ENCODE measurements at regions not wholly inside any gene's neighbourhood (a gene's known extent, or its start where the extent isn't known, plus 50 kb on each side); places are given as distances from the start of the nearest gene placed in this dataset.

DNA sequence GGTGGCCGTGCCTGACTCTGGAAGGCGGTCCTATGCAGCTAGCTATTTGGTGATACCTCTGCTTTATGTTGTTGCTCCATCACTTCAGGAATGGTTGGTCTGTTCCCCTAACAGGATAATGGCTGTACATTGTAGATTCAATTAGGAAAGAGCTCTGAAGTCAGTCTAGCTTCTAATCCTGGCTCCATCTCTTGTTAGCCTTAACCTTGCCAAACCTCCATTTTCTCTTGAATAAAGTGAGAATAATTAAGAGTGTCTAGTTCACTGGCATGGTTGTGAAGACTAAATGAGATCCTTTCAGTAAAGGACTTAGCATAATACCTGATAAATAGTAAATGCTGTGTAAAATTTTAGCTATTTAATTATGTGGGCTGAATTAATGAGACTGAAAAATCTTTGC, 262.5 kb upstream of the ARHGAP20 start:
- DNase-seq = no peak

DNA sequence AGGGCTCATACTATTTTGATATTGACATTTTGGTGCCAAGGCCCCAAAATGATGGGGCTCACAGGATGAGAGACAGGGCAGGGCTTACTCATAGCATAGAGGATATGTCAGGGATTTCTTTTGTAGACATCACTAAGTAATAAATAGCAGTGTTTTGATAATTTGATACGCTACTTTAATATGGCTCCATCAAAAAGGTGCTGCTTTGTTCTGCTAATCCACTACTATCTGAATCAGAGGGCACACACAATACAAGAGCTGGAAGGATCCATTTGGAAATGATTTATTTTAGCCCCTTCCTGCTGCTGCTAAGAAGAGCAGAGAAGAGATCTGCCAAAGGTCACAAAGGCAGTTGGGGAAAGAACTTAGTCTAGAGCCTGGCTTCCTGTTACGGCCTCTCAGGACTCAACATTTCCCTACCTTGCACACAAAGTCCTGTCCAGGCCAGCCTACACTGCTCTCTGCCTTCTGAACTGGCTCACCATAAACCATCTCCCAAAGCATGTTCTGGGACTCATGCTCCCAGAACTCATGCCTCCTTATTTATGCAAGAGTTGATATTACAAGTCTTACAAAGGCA, 261.3 kb upstream of the ARHGAP20 start:
- DNase-seq = no peak

DNA sequence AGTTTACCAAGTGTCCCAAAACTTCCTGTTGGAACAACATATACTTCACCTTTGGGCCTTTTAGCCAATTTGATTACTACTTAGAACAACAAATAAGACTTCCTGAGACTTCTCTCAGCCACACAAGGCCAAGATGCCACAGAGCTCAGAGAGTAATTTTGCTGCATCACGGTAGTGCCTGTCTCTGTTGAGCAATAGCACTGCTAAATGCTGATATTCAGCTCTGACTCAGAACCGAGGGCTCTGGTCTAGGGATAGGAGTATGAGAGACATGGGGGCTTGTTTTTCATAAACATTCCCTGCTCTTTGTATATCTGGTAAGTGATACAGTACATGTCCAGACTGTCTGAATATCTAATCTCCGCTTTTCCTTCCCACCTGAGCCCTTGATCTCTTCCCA, 260.4 kb upstream of the ARHGAP20 start:
- no peak for DNase-seq

DNA sequence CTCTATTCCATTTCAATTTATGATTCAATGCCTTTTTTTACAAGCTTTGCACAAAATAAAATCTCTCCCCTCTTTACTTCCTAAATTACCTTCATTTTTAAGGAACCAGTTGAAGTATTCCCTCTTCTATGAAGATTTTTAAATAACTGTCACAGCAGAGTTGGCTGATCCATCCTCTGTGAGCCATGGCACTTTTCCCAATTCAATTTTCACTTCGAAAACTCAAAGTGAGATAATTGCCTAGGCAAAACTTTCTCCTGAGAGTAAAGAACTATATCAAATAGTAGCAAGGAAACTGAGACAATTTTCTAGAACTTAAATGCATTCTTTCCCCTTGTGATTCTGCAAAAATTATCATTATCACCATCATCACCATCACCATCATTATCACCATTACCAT, 259.9 kb upstream of the ARHGAP20 start:
- DNase-seq = no peak

DNA sequence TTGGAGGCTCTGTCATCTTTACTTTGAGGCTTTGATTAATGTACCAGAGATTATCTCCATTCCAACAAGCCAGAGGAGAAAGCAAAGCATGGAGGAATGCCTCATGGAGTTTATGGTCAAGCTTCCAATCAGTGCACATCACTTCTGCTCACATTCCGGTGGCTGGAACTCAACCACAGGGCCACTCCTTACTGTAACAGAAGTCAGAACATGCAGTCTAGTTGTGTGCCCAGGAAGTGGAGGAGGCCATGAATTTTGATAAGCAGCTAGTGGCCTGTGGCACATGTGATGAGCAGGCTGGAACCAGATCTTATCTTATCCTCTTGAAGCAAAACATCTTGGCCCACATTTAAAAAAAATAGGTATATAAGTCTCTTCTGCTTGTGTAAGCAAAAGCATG, 258.9 kb upstream of the ARHGAP20 start:
- no peak for DNase-seq

DNA sequence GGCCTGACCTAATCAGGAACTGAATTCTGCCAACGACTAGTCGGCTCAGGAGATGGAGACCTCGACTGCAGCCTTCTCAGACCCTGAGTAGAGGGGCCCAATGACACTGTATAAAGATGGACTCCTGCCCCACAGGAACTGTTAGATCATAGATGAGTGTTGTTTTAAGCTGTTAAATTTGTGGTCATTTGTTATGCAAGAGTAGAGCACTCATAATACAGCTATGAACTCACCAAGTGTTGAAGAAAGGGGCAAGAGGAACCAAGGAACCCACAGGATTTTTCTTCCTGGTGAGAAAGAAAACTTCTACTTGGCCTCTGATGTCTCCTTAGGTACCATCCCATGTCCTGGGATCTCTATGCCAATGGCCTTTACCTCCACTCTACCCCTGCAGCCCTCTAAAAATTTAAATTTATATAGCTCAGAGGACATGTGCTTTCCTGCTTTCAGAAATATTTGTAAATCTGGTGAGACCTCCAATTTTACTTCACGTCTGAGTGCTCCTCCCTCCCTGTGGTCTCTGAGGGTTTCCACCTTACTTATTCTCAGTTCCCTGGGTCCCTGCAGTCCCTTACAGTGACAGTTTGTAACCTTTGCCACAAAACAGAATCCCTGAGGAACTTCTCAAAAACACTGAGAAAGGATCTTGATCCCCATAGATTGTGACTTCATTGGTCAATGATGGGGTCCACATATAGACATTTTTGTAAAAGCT, 256.3 kb upstream of the ARHGAP20 start:
- DNase-seq = no peak

DNA sequence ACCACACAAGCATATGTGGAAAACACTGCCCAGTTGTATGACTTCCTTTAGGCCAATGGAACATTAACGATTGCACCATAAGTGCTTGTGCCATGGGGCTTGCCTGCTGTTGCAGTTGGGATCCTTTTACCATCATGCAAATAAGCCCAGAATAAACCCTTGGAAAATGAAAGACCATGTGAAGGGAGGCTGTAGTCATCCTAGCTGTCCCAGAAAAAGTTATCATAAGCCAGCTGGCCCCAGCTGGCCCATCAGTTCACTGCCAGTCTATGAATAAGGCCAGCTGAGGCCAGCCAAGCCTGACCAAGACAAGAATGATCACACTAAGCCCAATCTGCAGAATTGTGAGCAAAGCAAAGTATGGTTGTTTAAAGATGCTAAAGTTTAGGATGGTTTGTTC, 253.9 kb upstream of the ARHGAP20 start:
- no peak for DNase-seq

DNA sequence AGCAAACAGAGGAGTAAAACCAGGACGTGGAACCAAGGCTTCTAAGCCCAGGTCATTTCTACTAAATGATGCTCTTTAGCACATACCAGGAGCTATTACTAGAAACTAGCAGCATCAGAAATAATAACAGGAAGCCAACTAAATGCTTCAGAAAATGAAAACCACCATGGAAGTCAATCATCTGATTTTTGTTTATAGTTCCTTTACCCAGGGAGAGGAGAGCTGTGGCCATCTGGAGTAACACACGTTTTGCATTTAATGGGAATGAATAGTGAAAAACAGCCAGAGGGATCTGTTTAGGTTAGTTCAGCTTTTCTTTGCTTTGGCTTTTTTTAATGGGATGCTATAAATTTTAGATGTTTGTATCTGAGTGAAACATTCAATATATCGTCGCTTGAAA, 250.7 kb upstream of the ARHGAP20 start:
- DNase-seq = no peak

DNA sequence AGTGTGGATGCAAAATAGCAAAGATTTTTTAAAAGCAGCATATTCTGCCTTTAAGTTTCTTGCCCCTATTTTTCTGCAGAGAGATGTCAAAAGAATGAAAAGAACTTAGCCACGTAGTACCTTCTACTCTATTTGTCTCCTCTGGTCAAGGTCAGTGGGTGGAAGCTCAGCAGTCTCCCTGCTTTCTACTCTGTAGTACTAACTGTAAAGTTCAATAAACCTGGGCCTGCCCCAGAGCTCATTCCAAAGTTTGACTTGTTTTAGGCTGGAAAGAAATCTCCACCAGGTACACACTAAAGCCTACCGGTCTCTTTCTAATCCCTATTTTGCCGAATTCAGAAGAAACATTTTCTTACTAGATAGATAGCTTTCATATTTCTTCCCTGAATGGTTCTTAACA, 247.9 kb upstream of the ARHGAP20 start:
- DNase-seq = no peak

DNA sequence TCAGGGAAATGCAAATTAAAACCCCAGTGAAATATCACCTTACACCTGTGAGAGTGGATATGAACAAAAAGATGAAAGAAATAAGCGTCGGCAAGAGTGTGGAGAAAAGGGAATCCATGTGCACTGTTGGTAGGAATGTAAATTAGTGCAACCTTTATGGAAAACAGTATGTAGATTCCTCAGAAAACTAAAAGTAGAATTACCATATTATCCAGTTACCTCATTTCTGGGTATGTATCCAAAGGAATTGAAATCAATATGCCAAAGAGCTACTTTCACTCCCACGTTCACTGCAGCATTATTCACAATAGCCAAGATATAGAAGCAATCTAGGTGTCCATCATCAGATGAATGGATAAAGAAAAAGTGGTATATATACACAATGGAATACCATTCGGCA, 246.0 kb upstream of the ARHGAP20 start:
- no peak for DNase-seq

DNA sequence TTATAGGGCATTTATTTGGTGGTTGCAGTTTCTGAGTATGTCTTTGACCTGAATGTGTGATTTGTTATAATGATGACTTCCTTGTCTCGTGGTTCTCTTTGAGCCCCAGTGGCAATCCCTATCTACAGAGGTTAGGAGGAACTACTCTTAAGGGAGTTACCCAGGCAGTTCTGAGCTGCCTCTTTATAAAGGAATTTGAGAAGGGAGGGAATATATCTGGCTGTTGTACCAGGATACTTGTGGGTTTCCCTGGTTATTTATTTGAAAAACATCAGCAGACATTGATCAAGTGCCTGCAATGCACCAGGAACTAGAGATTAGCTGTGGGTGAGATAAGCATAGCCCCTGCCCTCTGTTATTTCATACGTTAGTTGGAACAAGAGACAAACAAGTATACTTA, 243.5 kb upstream of the ARHGAP20 start:
- DNase-seq = no peak

DNA sequence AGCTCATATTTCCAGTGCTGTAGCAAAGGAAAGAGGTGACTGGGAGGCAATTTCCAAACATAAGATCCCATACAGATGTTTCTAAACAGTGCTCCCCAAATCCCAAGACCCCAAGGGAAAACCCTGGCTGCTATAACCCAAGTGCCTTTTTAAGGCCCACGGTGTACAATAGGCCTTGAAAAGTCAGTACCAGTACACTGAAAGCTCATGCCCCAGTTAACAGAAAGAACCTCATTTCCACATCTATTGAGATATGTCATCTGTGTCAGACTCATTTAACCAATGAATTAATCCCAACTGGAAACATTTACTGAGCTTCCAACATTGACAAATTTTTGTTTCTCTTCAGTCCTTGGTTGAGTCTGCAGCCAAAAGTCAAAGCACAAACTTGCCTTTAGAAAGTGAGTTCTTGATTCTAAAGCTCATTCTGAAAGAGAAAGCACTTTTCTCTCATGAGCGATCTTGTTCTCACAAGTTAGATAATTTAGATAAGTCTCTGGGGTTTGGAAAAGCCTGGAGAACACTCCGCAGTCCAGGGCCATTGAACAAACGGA, 239.8 kb upstream of the ARHGAP20 start:
- no peak for DNase-seq

DNA sequence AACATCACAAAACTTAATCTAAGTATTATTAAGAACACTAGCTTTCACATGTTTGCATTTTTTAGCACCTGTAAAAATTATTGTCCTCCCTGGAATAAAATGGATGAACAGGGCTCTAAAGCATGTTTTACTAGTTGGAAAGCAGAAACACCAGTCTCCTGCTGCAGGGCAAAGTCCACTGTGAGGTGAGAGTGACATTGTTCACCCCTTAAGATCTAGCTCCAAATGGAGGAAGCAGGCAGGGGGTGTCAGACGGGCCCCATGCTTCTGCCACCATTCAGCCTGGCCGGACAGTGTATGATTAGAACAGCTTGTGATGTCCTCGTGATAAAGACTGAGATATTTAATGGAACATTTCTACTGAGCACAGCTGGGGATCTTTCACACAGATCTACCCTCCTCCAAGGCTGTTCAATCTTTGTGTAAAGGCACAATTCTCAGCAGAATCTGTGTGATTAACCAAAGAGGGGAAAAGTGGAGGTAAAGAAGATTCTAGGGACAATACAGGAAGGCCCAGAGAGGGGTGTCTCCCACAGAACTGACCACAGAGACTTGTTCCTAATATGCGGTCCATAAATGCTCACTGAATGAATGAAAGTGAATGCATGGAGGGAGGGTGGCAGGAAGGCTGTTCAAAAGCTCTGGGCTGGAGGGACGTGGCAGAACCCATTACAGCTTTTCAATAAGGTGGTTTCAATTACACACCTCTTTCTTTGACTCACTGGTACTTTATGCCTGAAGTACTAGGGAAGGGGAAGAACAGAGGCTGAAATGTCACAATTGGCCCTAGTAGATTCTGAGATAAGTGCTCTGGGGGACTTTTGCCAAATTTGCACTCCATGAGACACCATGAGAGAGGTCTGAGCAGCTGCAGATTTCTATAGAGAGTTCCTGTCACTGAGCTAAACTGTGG, 239.1 kb upstream of the ARHGAP20 start:
- DNase-seq = peak; percentile 100

DNA sequence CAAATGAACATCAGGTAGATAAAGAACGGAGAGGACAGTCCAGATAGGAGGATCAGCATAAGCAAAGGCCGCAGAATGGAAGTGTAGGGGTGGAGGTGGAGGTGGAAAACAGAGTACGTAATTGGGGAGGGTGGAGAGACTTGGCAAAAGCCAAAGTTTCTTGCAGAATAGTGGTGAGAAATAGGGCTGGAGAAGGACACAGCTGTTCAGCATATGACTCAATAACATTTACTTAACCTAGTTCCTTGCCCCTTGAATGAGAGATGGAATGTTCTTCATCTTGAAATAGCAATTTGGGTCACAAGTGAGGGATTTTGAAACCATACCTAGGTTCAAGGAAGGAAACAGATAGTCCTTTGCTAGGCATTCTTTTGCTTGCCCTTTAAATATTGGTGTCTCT, 235.9 kb upstream of the ARHGAP20 start:
- no peak for DNase-seq

DNA sequence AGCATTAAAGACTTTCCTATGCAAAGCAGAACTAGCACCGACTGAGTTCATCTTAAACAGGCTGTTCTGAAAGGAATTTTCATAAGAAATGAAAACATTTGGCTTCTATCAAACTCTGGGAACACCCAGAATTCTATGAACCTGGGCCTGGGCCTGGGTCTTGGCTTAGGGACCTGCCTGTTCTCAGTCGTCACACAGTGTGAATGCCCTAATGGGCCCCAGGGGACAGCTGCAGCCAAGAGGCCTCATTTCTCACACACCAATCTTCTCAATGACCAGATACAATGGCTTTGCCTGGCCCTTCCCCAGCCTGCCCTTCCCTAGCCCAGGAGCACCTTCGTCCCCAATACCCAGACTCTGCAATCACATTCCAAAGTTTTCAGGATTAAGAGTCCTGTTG, 234.9 kb upstream of the ARHGAP20 start:
- DNase-seq = no peak

DNA sequence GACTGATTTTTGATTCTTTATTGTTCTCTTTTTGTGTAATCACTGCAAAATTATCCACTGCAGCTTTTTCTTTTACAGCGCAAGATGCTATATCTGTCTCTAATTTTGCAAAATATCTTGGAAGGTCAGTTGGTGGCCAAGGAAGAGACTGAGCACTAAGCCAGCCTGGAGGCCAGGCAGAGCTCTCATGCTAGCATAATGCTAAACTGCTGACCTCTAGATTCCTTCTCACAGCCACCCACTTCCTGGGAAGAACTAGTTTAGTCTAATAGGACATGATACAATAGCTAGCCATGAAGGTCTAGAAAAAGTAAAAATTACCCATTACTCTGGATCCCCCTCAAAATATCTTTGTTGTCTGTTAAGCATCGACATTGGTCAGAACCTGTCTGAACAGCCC, 227.2 kb upstream of the ARHGAP20 start:
- DNase-seq = no peak

DNA sequence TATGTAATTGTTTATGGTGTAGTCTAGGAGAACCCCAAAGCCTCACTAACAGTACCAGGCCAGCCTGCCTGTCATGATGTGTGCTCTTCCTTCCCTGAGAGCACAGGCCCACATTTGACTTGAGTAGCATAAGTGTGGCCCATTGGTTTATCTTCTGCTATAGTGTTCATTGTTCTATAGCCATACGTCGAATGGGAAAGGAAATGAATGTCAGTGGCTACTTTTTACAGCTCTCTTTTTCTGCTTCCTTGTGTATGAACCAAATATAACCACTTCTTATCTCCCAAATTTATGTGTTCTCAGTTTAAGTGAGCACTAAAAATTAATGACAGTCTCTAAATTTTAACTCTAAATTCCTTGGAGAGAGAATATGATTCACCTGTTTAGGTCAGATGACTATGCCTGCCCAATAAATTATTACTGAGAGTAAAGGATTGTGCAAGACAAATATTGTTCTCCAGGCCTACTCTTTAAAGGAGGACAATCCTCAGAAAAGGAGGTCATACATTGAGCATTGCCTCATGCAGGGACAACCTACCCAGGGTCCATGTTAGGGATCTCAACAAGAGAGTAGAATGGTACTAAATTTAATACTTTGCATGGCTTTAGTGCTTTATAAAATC, 222.9 kb upstream of the ARHGAP20 start:
- no peak for DNase-seq

DNA sequence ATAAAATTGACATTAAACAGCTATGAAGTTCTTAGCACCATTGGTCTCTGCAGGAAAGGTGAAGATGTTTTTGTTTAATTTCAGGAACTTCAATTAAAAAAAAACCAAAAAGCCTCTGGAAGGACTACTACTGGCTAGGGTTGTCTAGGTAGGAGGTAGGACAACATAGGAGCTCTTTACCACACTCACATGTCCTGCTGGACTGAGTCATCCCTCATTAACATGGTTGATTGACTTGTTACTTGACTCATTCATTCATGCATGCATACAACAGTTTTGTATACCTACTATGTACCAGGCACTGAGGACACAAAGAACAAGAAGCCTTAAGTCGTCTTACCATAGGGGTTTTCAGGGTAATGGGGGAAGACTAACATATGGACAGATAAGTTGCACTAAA, 216.9 kb upstream of the ARHGAP20 start:
- DNase-seq = no peak

DNA sequence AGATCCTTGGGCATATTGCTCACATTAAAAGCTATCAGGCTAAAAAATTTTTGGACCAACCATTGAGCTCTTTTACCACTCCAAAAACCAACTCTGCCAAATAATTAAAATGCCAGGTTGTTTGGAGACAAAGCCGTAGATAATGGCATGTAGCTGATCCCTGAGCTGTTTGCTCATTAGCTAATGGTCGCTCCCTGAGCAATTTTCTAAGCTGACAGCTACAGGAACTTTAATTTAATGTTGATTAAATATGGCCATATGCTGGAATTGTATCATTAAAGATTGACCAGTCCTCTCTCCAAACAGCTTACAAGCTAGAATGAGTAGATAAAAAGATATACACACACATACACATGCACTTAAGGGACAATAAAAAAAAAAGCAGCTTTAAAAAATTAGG, 216.2 kb upstream of the ARHGAP20 start:
- DNase-seq = no peak

DNA sequence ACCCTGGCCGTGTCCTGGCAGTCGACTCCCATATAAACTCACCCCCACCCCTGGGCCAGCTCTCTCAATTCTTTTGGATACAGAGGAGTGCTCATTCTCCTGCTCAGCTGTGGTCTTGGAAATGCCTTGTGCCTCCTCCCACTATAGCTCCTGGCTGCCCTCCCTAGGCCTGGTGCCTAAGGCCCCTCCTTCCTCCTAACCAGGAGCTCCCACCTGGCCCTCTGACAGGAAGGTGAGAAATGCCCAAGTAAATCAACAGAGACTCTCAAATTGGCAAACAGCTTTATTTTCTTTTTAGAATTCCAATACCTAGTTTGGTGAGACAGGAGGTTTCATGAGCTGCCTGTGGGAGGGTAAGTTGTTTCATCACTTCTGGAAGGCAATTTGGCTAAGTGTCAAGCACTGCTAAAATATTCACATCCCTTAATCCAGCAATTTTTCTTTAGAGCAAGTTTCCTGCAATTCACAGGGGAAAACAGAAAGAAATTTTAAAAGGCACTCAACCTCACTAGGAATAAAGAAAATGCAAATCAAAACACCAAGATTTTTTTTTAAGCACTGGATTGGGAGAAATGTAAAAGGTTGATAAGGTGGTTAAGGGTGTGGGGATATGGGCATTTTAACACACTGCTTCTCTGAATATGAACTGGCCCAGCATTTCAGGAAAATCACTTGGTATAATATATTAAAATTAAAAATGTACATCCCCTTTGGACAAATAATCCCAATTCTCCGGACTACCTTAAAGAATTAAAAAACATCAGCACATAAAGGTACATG, 209.7 kb upstream of the ARHGAP20 start:
- peak; percentile 27 for DNase-seq

DNA sequence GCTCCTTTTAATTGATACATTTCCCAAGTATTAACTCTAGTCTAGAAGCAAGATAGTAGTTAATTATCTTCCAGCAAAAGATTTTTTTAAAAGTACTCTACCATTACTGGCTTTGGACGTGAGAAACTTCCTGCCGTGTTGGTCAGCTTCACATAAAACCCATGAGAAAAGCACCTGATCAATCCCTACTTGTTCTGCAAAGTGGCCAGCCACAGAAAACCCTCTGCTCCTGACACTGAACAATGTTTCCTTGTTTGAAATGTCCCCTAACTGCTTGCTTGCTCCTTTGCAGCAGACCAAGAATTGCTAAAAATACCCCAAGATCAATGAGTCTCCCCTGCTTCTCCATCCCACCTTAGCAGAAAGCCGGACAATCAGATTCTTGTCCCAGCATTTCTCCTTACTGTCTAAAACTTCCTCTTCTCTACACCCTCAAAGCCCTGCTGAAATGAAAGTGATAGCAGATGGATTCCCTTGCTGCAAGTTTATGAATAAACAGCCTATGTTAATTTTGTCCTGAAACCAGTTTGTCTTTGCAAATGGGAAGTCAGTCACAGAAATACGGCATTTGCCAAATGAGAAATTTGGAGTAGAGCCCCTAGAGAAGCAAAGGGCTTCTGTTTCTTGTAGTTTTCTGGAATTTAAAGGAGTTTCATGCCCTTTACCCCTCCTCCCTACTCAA, 207.1 kb upstream of the ARHGAP20 start:
- DNase-seq = no peak

DNA sequence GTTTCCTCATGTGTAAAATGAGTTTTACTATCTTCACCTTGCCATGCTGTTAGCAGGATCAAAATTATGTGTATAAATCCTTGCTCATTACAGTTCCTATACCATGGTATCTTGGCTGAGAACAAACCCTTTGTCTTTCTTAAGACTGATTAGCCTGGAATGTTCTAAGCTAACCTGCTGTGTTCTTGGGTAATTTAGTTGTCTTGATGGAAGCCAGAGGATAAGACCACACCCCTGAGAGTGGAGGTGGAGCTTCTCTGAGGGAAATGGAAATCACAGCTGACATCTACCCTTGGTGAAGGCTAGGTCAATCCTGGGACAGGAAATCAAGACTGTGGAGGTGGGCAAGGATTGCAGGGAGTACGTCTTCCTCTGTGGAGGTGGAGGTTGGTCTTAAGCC, 206.1 kb upstream of the ARHGAP20 start:
- DNase-seq = no peak
